Liver (tissue), 8 donors: ENCODE measurements at regions not wholly inside any gene's neighbourhood (a gene's known extent, or its start where the extent isn't known, plus 50 kb on each side); places are given as distances from the start of the nearest gene placed in this dataset.

Experiments
- DNase-seq: peaks from one replicate; pipeline ENCODE4 v3.0.0-alpha.2; 2017; ENCODE audit warnings: low spot score
- H3K27ac ChIP-seq, 2 donors: one replicate each; pipeline ENCODE4 v1.7.0; 2013; ENCODE audit warnings: inconsistent platforms in 2 of 2, low read length in 2 of 2, control low read depth in 1 of 2, low read depth in 1 of 2, mild to moderate bottlenecking in 1 of 2
- H3K27me3 ChIP-seq, 4 donors: one replicate each; pipeline versions ENCODE4 v1.6.1 to v1.7.0; 2013; ENCODE audit warnings: low read length in 3 of 4, inconsistent platforms in 1 of 4, mild to moderate bottlenecking in 1 of 4, moderate library complexity in 1 of 4; ENCODE audit not compliant: control insufficient read depth in 4 of 4, insufficient read depth in 4 of 4
- H3K36me3 ChIP-seq, 4 donors: one replicate each; pipeline versions ENCODE4 v1.6.1 to v1.7.0; 2013; ENCODE audit warnings: low read length in 3 of 4, mild to moderate bottlenecking in 3 of 4, low read depth in 1 of 4, moderate library complexity in 1 of 4; ENCODE audit not compliant: control insufficient read depth in 4 of 4, insufficient read depth in 3 of 4
- H3K4me1 ChIP-seq, 4 donors: one replicate each; pipeline versions ENCODE4 v1.6.1 to v1.7.0; 2013; ENCODE audit warnings: low read length in 3 of 4, mild to moderate bottlenecking in 3 of 4, moderate library complexity in 1 of 4; ENCODE audit not compliant: control insufficient read depth in 4 of 4, insufficient read depth in 4 of 4
- H3K4me3 ChIP-seq, 3 donors: one replicate each; pipeline versions ENCODE4 v1.6.1 to v1.7.0; 2013; ENCODE audit warnings: low read length in 3 of 3, control low read depth in 1 of 3, low read depth in 1 of 3, mild to moderate bottlenecking in 1 of 3
- H3K9ac ChIP-seq, 2 donors: one replicate each; pipeline ENCODE4 v1.7.0; 2013; ENCODE audit warnings: low read length in 2 of 2, mild to moderate bottlenecking in 2 of 2, moderate library complexity in 2 of 2, control low read depth in 1 of 2, low read depth in 1 of 2
- H3K9me3 ChIP-seq, 4 donors: one replicate each; pipeline versions ENCODE4 v1.6.1 to v1.7.0; 2013; ENCODE audit warnings: low read length in 3 of 4; ENCODE audit not compliant: control insufficient read depth in 4 of 4
- ATF3 ChIP-seq: IDR thresholded peaks from 2 replicates; pipeline ENCODE4 v1.6.1; 2016; ENCODE audit warnings: antibody characterized with exemption
- CTCF ChIP-seq: fragments of 150-350 bp; IDR thresholded peaks from 2 replicates; pipeline ENCODE4 v1.5.1; 2017; ENCODE audit warnings: improper control_type of control experiment, low read depth, low read length; ENCODE audit not compliant: missing input control
- EGR1 ChIP-seq, 2 donors: IDR thresholded peaks; 2 replicates each; pipeline ENCODE4 v1.6.1; 2016 to 2018; ENCODE audit warnings: antibody characterized with exemption in 2 of 2, low read depth in 2 of 2
- FOXA1 ChIP-seq: IDR thresholded peaks from 2 replicates; pipeline ENCODE4 v1.6.1; 2016; ENCODE audit warnings: antibody characterized with exemption
- FOXA2 ChIP-seq: IDR thresholded peaks from 2 replicates; pipeline ENCODE4 v1.6.1; 2016; ENCODE audit warnings: antibody characterized with exemption
- GABPA ChIP-seq, 2 donors: IDR thresholded peaks in 1 of 2; conservative IDR thresholded peaks in 1 of 2; 2 replicates each; pipeline ENCODE4 v1.6.1; 2016; ENCODE audit warnings: antibody characterized with exemption in 2 of 2, mild to moderate bottlenecking in 1 of 2, moderate library complexity in 1 of 2
- HNF4A ChIP-seq, 2 donors: conservative IDR thresholded peaks; 2 replicates each; pipeline ENCODE4 v1.6.1; 2016; ENCODE audit warnings: antibody characterized with exemption in 2 of 2, mild to moderate bottlenecking in 2 of 2
- HNF4G ChIP-seq: IDR thresholded peaks from 2 replicates; pipeline ENCODE4 v1.6.1; 2016; ENCODE audit warnings: antibody characterized with exemption
- NR2F2 ChIP-seq: IDR thresholded peaks from 2 replicates; pipeline ENCODE4 v1.6.1; 2016; ENCODE audit warnings: antibody characterized with exemption
- RXRA ChIP-seq, 2 donors: IDR thresholded peaks; 2 replicates each; pipeline ENCODE4 v1.6.1; 2017 to 2018; ENCODE audit warnings: antibody characterized with exemption in 2 of 2, mild to moderate bottlenecking in 1 of 2
- SP1 ChIP-seq: IDR thresholded peaks from 2 replicates; pipeline ENCODE4 v1.6.1; 2018; ENCODE audit warnings: antibody characterized with exemption, mild to moderate bottlenecking
- TAF1 ChIP-seq: conservative IDR thresholded peaks from 2 replicates; pipeline ENCODE4 v1.6.1; 2016; ENCODE audit warnings: antibody characterized with exemption, mild to moderate bottlenecking
- YY1 ChIP-seq: IDR thresholded peaks from 2 replicates; pipeline ENCODE4 v1.6.1; 2016; ENCODE audit warnings: antibody characterized with exemption, mild to moderate bottlenecking
- WGBS: extraction: QIAGEN DNeasy Blood & Tissue Kit; methylation state at CpG from one replicate; pipeline ENCODE4 v1.1.7; 2013; 5-methylcytosine and 5-hydroxymethylcytosine counted together
- TF ChIP-seq, protein P1 (sequence below): IDR thresholded peaks from 2 replicates; pipeline ENCODE4 v1.6.1; 2016; ENCODE audit warnings: antibody characterized with exemption
- TF ChIP-seq, protein P2 (sequence below): IDR thresholded peaks from 2 replicates; pipeline ENCODE4 v1.6.1; 2016; ENCODE audit warnings: antibody characterized with exemption
- donor health status: healthy.
- donor health status: healthy.
- donor health status: healthy.
- donor health status: healthy.
- donor health status: healthy.

GRCh38 chr4:175386776-175387507 lies 425.1 kb downstream of the GPM6A start:
- H3K9ac ChIP-seq = no peak overlapping the region
- H3K27ac ChIP-seq = no peak overlapping the region
- H3K4me3 ChIP-seq = no peak overlapping the region
- TF ChIP-seq, protein P1, sequence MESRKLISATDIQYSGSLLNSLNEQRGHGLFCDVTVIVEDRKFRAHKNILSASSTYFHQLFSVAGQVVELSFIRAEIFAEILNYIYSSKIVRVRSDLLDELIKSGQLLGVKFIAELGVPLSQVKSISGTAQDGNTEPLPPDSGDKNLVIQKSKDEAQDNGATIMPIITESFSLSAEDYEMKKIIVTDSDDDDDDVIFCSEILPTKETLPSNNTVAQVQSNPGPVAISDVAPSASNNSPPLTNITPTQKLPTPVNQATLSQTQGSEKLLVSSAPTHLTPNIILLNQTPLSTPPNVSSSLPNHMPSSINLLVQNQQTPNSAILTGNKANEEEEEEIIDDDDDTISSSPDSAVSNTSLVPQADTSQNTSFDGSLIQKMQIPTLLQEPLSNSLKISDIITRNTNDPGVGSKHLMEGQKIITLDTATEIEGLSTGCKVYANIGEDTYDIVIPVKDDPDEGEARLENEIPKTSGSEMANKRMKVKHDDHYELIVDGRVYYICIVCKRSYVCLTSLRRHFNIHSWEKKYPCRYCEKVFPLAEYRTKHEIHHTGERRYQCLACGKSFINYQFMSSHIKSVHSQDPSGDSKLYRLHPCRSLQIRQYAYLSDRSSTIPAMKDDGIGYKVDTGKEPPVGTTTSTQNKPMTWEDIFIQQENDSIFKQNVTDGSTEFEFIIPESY = no peak
- TF ChIP-seq FOXA1 = no peak
- TF ChIP-seq GABPA (IDR thresholded peaks at IDR 0.05 in 1 of 2, conservative IDR thresholded peaks at IDR 0.05 in 1 of 2) = no peak
- TF ChIP-seq EGR1 (IDR thresholded peaks at IDR 0.05; ENCODE audit: low read depth in 2 of 2) = no peak
- TF ChIP-seq NR2F2 = no peak
- TF ChIP-seq CTCF = no peak
- TF ChIP-seq, protein P2, sequence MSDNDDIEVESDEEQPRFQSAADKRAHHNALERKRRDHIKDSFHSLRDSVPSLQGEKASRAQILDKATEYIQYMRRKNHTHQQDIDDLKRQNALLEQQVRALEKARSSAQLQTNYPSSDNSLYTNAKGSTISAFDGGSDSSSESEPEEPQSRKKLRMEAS = no peak
- TF ChIP-seq RXRA (IDR thresholded peaks at IDR 0.05) = no peak
- no peak for TF ChIP-seq TAF1
- TF ChIP-seq ATF3 = no peak
- WGBS = 69% methylated on average over 9 of the region's 9 CpGs
- H3K36me3 ChIP-seq = no peaks in the 10 kb centered on the region
- no peaks in the 10 kb centered on the region for H3K9me3 ChIP-seq
- no peaks in the 10 kb centered on the region for H3K27me3 ChIP-seq
- no peak for DNase-seq
- no peaks in the 10 kb centered on the region for H3K4me1 ChIP-seq

GRCh38 chr4:175394208-175394607 lies 417.9 kb downstream of the GPM6A start:
- no peak for DNase-seq
- H3K4me1 ChIP-seq = no peaks in the 10 kb centered on the region
- no peak overlapping the region for H3K4me3 ChIP-seq

More at GRCh38 chr4:175394208-175394607, 417.9 kb downstream of the GPM6A start:
- Histone ChIP-seq H3K9ac (no peak overlapping the region), H3K27me3 (peaks cover 0 to 2% (median 0%) of the 10 kb centered on the region in 4 donors), H3K36me3 (no peaks in the 10 kb centered on the region), H3K27ac (no peak overlapping the region), H3K9me3 (no peaks in the 10 kb centered on the region)
- TF ChIP-seq CTCF = no peak
- no peak for TF ChIP-seq ATF3
- TF ChIP-seq HNF4G = no peak
- TF ChIP-seq, protein P2 = no peak
- no peak for TF ChIP-seq YY1
- no peak for TF ChIP-seq HNF4A (conservative IDR thresholded peaks at IDR 0.05)
- TF ChIP-seq SP1 = no peak
- TF ChIP-seq FOXA2 = no peak
